OCI-LY3 (cell line): ENCODE measurements at regions not wholly inside any gene's neighbourhood (a gene's known extent, or its start where the extent isn't known, plus 50 kb on each side); places are given as distances from the start of the nearest gene placed in this dataset.

Source experiments
- H2AFZ ChIP-seq: fragments of 200-600, 300-600 bp; shearing (Covaris generic); 2 replicates; pipeline ENCODE4 v1.6.0; 2014; ENCODE audit warnings: antibody characterized with exemption, low read depth, low read length
- H3K27ac ChIP-seq: fragments of 200-600, 300-600 bp; sonication (generic); 2 replicates; pipeline ENCODE4 v1.5.1; 2014; ENCODE audit warnings: mild to moderate bottlenecking, low read length, moderate library complexity, mixed read lengths
- H3K27me3 ChIP-seq: fragments of 200-600, 300-600 bp; sonication (generic); 2 replicates; pipeline ENCODE4 v1.6.1; 2014; ENCODE audit warnings: low read depth, low read length, mixed read lengths
- H3K36me3 ChIP-seq: fragments of 200-600, 300-600 bp; sonication (generic); replicated peaks from 2 replicates; pipeline ENCODE3; 2014; ENCODE audit warnings: low read depth, low read length, mixed read lengths
- H3K4me1 ChIP-seq: fragments of 300-600, 200-600 bp; sonication (generic); 2 replicates; pipeline ENCODE4 v1.6.1; 2014; ENCODE audit warnings: low read length, mixed read lengths
- H3K4me2 ChIP-seq: fragments of 200-600, 300-600 bp; sonication (generic); 2 replicates; pipeline ENCODE4 v1.6.1; 2014; ENCODE audit warnings: low read length, mixed read lengths
- H3K4me3 ChIP-seq: fragments of 300-600, 200-600 bp; sonication (generic); 2 replicates; pipeline ENCODE4 v1.5.1; 2014; ENCODE audit warnings: antibody characterized with exemption, mild to moderate bottlenecking, low read length, moderate library complexity
- H3K79me2 ChIP-seq: fragments of 300-600, 200-600 bp; shearing (Covaris generic); 2 replicates; pipeline ENCODE4 v1.6.1; 2014; ENCODE audit warnings: mild to moderate bottlenecking, low read length, mixed read lengths
- H3K9ac ChIP-seq: fragments of 300-600, 200-600 bp; shearing (Covaris generic); 2 replicates; pipeline ENCODE4 v1.6.0; 2014; ENCODE audit warnings: mild to moderate bottlenecking, low read length, moderate library complexity
- H3K9me3 ChIP-seq: fragments of 200-600, 300-600 bp; shearing (Covaris generic); 2 replicates; pipeline ENCODE4 v1.6.1; 2014; ENCODE audit warnings: low read length, mixed read lengths; ENCODE audit not compliant: insufficient read depth
- H4K20me1 ChIP-seq: fragments of 200-600, 300-600 bp; sonication (generic); 2 replicates; pipeline ENCODE4 v1.6.1; 2016; ENCODE audit warnings: low read length, mixed read lengths; ENCODE audit not compliant: insufficient read depth
- CTCF ChIP-seq: fragments of 200-600, 300-600 bp; sonication (generic); IDR thresholded peaks from 2 replicates; pipeline ENCODE4 v1.5.1; 2014; ENCODE audit warnings: antibody characterized with exemption, low read length, low read depth
- EZH2phosphoT487 ChIP-seq: fragments of 200-600 bp; shearing (Covaris generic); IDR thresholded peaks from 2 replicates; pipeline ENCODE4 v1.6.1; 2018; ENCODE audit warnings: antibody characterized with exemption, mixed run types, low read depth

- H2AFZ ChIP-seq, result no peak overlapping the region
- no peaks in the 10 kb centered on the region for H3K36me3 ChIP-seq
- peaks cover 6% of the 10 kb centered on the region; the same call in 1 of the 2 replicates for H3K27me3 ChIP-seq
- H3K4me2 ChIP-seq, result no peak overlapping the region
- no peak for TF ChIP-seq EZH2phosphoT487
- TF ChIP-seq CTCF, result no peak
- H3K79me2 ChIP-seq, result no peaks in the 10 kb centered on the region
- H3K4me3 ChIP-seq, result no peak overlapping the region
- H3K4me1 ChIP-seq, result no peaks in the 10 kb centered on the region
- no peak overlapping the region for H3K27ac ChIP-seq
- no peaks in the 10 kb centered on the region for H4K20me1 ChIP-seq
- H3K9ac ChIP-seq, result no peak overlapping the region
- no peaks in the 10 kb centered on the region for H3K9me3 ChIP-seq
These were observed 418.0 kb downstream of the SOX2 start for GRCh38 chr3:182129740-182130139.

- H3K4me2 ChIP-seq, result no peak overlapping the region
- H3K27ac ChIP-seq, result no peak overlapping the region
- H3K27me3 ChIP-seq, result peaks cover 6% of the 10 kb centered on the region; the same call in 1 of the 2 replicates
- no peak overlapping the region for H2AFZ ChIP-seq
- H3K79me2 ChIP-seq, result no peaks in the 10 kb centered on the region
- H3K4me3 ChIP-seq, result no peak overlapping the region
- H4K20me1 ChIP-seq, result no peaks in the 10 kb centered on the region
- no peaks in the 10 kb centered on the region for H3K4me1 ChIP-seq
- no peak overlapping the region for H3K9ac ChIP-seq
- no peaks in the 10 kb centered on the region for H3K36me3 ChIP-seq
- no peaks in the 10 kb centered on the region for H3K9me3 ChIP-seq
- TF ChIP-seq EZH2phosphoT487 (no peak), CTCF (no peak)
These were observed 422.0 kb downstream of the SOX2 start for GRCh38 chr3:182133752-182134151.

- Histone ChIP-seq H3K36me3 (no peaks in the 10 kb centered on the region), H3K27ac (no peak overlapping the region), H3K27me3 (peaks cover 6% of the 10 kb centered on the region; the same call in 1 of the 2 replicates), H3K9me3 (no peaks in the 10 kb centered on the region), H3K4me2 (no peak overlapping the region), H3K4me3 (no peak overlapping the region), H3K4me1 (no peaks in the 10 kb centered on the region), H3K9ac (no peak overlapping the region), H2AFZ (no peak overlapping the region), H3K79me2 (no peaks in the 10 kb centered on the region), H4K20me1 (no peaks in the 10 kb centered on the region)
- TF ChIP-seq EZH2phosphoT487 (no peak), CTCF (no peak)
These were observed 423.3 kb downstream of the SOX2 start for GRCh38 chr3:182135056-182135455.

GRCh38 chr3:182136008-182136910 is 424.5 kb downstream of the SOX2 start:
- Histone ChIP-seq H3K27ac (no peak overlapping the region), H4K20me1 (no peaks in the 10 kb centered on the region), H3K36me3 (no peaks in the 10 kb centered on the region), H3K9me3 (no peaks in the 10 kb centered on the region), H3K79me2 (no peaks in the 10 kb centered on the region), H3K27me3 (peaks cover 6% of the 10 kb centered on the region; the same call in 1 of the 2 replicates), H3K4me2 (no peak overlapping the region), H3K9ac (no peak overlapping the region), H3K4me1 (no peaks in the 10 kb centered on the region), H2AFZ (no peak overlapping the region), H3K4me3 (no peak overlapping the region)
- TF ChIP-seq EZH2phosphoT487 (no peak), CTCF (no peak)
